ENCODE measurements at regions not wholly inside any gene's neighbourhood (a gene's known extent, or its start where the extent isn't known, plus 50 kb on each side); places are given as distances from the start of the nearest gene placed in this dataset.

GRCh38 chr10:20552382-20552781, 344.7 kb downstream of the NEBL start:
- no peak overlapping the region for H3K56ac ChIP-seq (ENCODE audit: extremely low read depth, insufficient read depth, low read length)
- no peak overlapping the region for H2AK9ac ChIP-seq (replicated peaks; ENCODE audit: low read depth, low read length, poor library complexity)
- intact Hi-C loops (cut with micrococcal nuclease) (no loop called here), in situ Hi-C loops (cut with MboI; ENCODE audit: low sequenced_read_pairs) (no loop called here), dilution Hi-C loops (cut with HindIII; ENCODE audit: low sequenced_read_pairs, unreplicated experiment) (no loop called here)
- ATAC-seq (ENCODE audit: low read depth) (no peak), DNase-seq (no peak)
- BruUV-seq (replicated peaks) = no TSS peak
- no peaks in the 10 kb centered on the region for H3K27me3 ChIP-seq (ENCODE audit: control insufficient read depth, insufficient read depth, low read length)
- TF ChIP-seq MXI1 (IDR thresholded peaks at IDR 0.05; ENCODE audit: borderline replicate concordance, low read depth, low read length) (no peak), CEBPB (IDR thresholded peaks at IDR 0.05; ENCODE audit: low read depth, low read length) (no peak), SMC3 (IDR thresholded peaks at IDR 0.05; ENCODE audit: low read depth, low read length) (no peak), RAD21 (IDR thresholded peaks at IDR 0.05; ENCODE audit: low read length) (no peak), CTCF (conservative IDR thresholded peaks at IDR 0.05; ENCODE audit: low read depth, low read length) (no peak), CHD1 (IDR thresholded peaks at IDR 0.05; ENCODE audit: low read depth, low read length) (no peak), FOS (IDR thresholded peaks at IDR 0.05; ENCODE audit: low read depth, low read length) (no peak)
- H3K9ac ChIP-seq (ENCODE audit: low read depth, low read length) = no peak overlapping the region
- H3K23ac ChIP-seq (ENCODE audit: low read depth, low read length) = no peak overlapping the region
- H4K8ac ChIP-seq (ENCODE audit: low read depth in 2 of 2, low read length in 2 of 2) = no peak overlapping the region
- no peak overlapping the region for H2BK20ac ChIP-seq (ENCODE audit: low read depth, low read length)
- no peak overlapping the region for H3K27ac ChIP-seq (ENCODE audit: insufficient read depth, low read length)
- H2BK15ac ChIP-seq (ENCODE audit: low read depth, low read length) = no peak overlapping the region
- H4K5ac ChIP-seq (ENCODE audit: low read depth, low read length) = no peak overlapping the region
- H2AFZ ChIP-seq (replicated peaks; ENCODE audit: low read length, poor library complexity) = no peak overlapping the region
- WGBS, 2 experiments (ENCODE audit: extremely low coverage in 2 of 2, insufficient read length in 1 of 2) = no CpG with 5 or more reads among the region's 3 CpGs
- no peak overlapping the region for H3K4ac ChIP-seq (ENCODE audit: low read depth, low read length)
- no peaks in the 10 kb centered on the region for H3K36me3 ChIP-seq (ENCODE audit: control insufficient read depth, insufficient read depth, low read length)
- CTCF ChIA-PET = no interaction called here
- no peaks in the 10 kb centered on the region for H4K20me1 ChIP-seq (ENCODE audit: insufficient read depth, low read length)
- no peaks in the 10 kb centered on the region for H3K9me1 ChIP-seq (ENCODE audit: insufficient read depth, low read length)
- POLR2A ChIA-PET (ENCODE audit: unreplicated experiment) = interaction anchor here (0.5 kb wide), 1 partner anchor 11 kb away, joined by 3 read pairs; no protein-coding TSS in a partner anchor
- H3K18ac ChIP-seq (ENCODE audit: low read depth, low read length) = no peak overlapping the region
- H3K79me1 ChIP-seq (ENCODE audit: low read depth in 1 of 2, low read length in 2 of 2) = no peaks in the 10 kb centered on the region
- H2AK5ac ChIP-seq (ENCODE audit: low read depth, low read length) = no peak overlapping the region
- H3K4me1 ChIP-seq (ENCODE audit: control insufficient read depth, insufficient read depth, low read length) = no peaks in the 10 kb centered on the region
- H3K9me3 ChIP-seq (ENCODE audit: control insufficient read depth, insufficient read depth, low read length) = peaks cover 12% of the 10 kb centered on the region
- no peak overlapping the region for H2BK120ac ChIP-seq (ENCODE audit: low read depth, low read length)
- no peak overlapping the region for H4K91ac ChIP-seq (ENCODE audit: insufficient read depth, low read depth, low read length)
- H3K14ac ChIP-seq (replicated peaks; ENCODE audit: low read depth, low read length) = no peak overlapping the region
- H2BK5ac ChIP-seq (ENCODE audit: low read depth, low read length, poor library complexity, severe bottlenecking) = no peak overlapping the region
- no peak overlapping the region for H3K4me3 ChIP-seq (ENCODE audit: insufficient read depth, low read depth, low read length)
- H3K4me2 ChIP-seq (ENCODE audit: low read depth, low read length) = no peak overlapping the region

Measured in IMR-90 (cell line).